ENCODE measurements at regions not wholly inside any gene's neighbourhood (a gene's known extent, or its start where the extent isn't known, plus 50 kb on each side); places are given as distances from the start of the nearest gene placed in this dataset.
"Not testable (repeated sequence)": the region's sequence is repeated elsewhere in the genome, so short reads cannot be mapped to it uniquely, and the experiment has no call there.

- H3K27ac ChIP-seq = no peak overlapping the region
- no peak for DNase-seq (ENCODE audit: low spot score in 2 of 2)
- H3K27me3 ChIP-seq = no peaks in the 10 kb centered on the region
- H3K9me3 ChIP-seq = peaks cover 0 to 3% of the 10 kb centered on the region in 2 donors
- no peak overlapping the region for H3K4me3 ChIP-seq
- TF ChIP-seq POLR2AphosphoS5 (IDR thresholded peaks at IDR 0.05) = no peak
- TF ChIP-seq CTCF (IDR thresholded peaks at IDR 0.05) = no peak
- TF ChIP-seq POLR2A (IDR thresholded peaks at IDR 0.05) = no peak
- intact Hi-C loops (cut with DNase I; ENCODE audit: low total_unique reads) = no loop called here
- no peaks in the 10 kb centered on the region for H3K36me3 ChIP-seq
- no peaks in the 10 kb centered on the region for H3K4me1 ChIP-seq
Observed at GRCh38 chr15:95149036-95149435, 917.7 kb downstream of the MCTP2 start.

GRCh38 chr15:95149771-95150170 is 918.4 kb downstream of the MCTP2 start:
- intact Hi-C loops (cut with DNase I; ENCODE audit: low total_unique reads) = no loop called here
- Histone ChIP-seq H3K27ac (no peak overlapping the region), H3K9me3 (peaks cover 0 to 3% of the 10 kb centered on the region in 2 donors), H3K4me1 (no peaks in the 10 kb centered on the region), H3K4me3 (no peak overlapping the region), H3K27me3 (no peaks in the 10 kb centered on the region), H3K36me3 (no peaks in the 10 kb centered on the region)
- no peak for DNase-seq (ENCODE audit: low spot score in 2 of 2)
- no peak for TF ChIP-seq POLR2A (IDR thresholded peaks at IDR 0.05)
- TF ChIP-seq CTCF (IDR thresholded peaks at IDR 0.05) = no peak
- no peak for TF ChIP-seq POLR2AphosphoS5 (IDR thresholded peaks at IDR 0.05)

- intact Hi-C loops (cut with DNase I; ENCODE audit: low total_unique reads) = no loop called here
- no peak overlapping the region for H3K4me3 ChIP-seq
- H3K27ac ChIP-seq = no peak overlapping the region
- H3K9me3 ChIP-seq = peaks cover 0 to 3% of the 10 kb centered on the region in 2 donors
- H3K27me3 ChIP-seq = no peaks in the 10 kb centered on the region
- H3K36me3 ChIP-seq = no peaks in the 10 kb centered on the region
- no peaks in the 10 kb centered on the region for H3K4me1 ChIP-seq
- DNase-seq (ENCODE audit: low spot score in 2 of 2) = no peak
- TF ChIP-seq POLR2A (IDR thresholded peaks at IDR 0.05) = no peak
- TF ChIP-seq CTCF (IDR thresholded peaks at IDR 0.05) = no peak
- TF ChIP-seq POLR2AphosphoS5 (IDR thresholded peaks at IDR 0.05) = no peak
Observed at GRCh38 chr15:95150466-95150865, 919.1 kb downstream of the MCTP2 start.

GRCh38 chr15:95152741-95153140 is 921.4 kb downstream of the MCTP2 start:
- no peaks in the 10 kb centered on the region for H3K4me1 ChIP-seq
- DNase-seq (ENCODE audit: low spot score in 2 of 2) = no peak
- intact Hi-C loops (cut with DNase I; ENCODE audit: low total_unique reads) = no loop called here
- no peak overlapping the region for H3K27ac ChIP-seq
- no peaks in the 10 kb centered on the region for H3K27me3 ChIP-seq
- H3K9me3 ChIP-seq = peaks cover 0 to 3% of the 10 kb centered on the region in 2 donors
- H3K36me3 ChIP-seq = no peaks in the 10 kb centered on the region
- H3K4me3 ChIP-seq = no peak overlapping the region
- TF ChIP-seq POLR2A (IDR thresholded peaks at IDR 0.05) (no peak), CTCF (IDR thresholded peaks at IDR 0.05) (no peak), POLR2AphosphoS5 (IDR thresholded peaks at IDR 0.05) (no peak)

- intact Hi-C loops (cut with DNase I; ENCODE audit: low total_unique reads); H3K36me3 ChIP-seq; H3K9me3 ChIP-seq; H3K4me3 ChIP-seq; DNase-seq (ENCODE audit: low spot score in 2 of 2); H3K27me3 ChIP-seq; H3K4me1 ChIP-seq; H3K27ac ChIP-seq: not testable (repeated sequence)
Observed at GRCh38 chr15:95153201-95153600, 921.8 kb downstream of the MCTP2 start.

GRCh38 chr15:95160316-95160715 is 929.0 kb downstream of the MCTP2 start:
- DNase-seq (ENCODE audit: low spot score in 2 of 2) = no peak
- Histone ChIP-seq H3K4me1 (no peaks in the 10 kb centered on the region), H3K27me3 (no peaks in the 10 kb centered on the region), H3K27ac (no peak overlapping the region), H3K9me3 (no peaks in the 10 kb centered on the region), H3K36me3 (no peaks in the 10 kb centered on the region), H3K4me3 (no peak overlapping the region)
- no peak for TF ChIP-seq POLR2AphosphoS5 (IDR thresholded peaks at IDR 0.05)
- intact Hi-C loops (cut with DNase I; ENCODE audit: low total_unique reads) = no loop called here
